HG02588 (cell line): ENCODE measurements at regions not wholly inside any gene's neighbourhood (a gene's known extent, or its start where the extent isn't known, plus 50 kb on each side); places are given as distances from the start of the nearest gene placed in this dataset.
"Not testable (repeated sequence)": the region's sequence is repeated elsewhere in the genome, so short reads cannot be mapped to it uniquely, and the experiment has no call there.

Experiments used
- ATAC-seq: cut with Tn5 transposase; IDR thresholded peaks from one replicate; pipeline ENCODE4 v1.9.1; 2021; ENCODE audit warnings: mild to moderate bottlenecking, moderate library complexity; ENCODE audit not compliant: unreplicated experiment

DNA sequence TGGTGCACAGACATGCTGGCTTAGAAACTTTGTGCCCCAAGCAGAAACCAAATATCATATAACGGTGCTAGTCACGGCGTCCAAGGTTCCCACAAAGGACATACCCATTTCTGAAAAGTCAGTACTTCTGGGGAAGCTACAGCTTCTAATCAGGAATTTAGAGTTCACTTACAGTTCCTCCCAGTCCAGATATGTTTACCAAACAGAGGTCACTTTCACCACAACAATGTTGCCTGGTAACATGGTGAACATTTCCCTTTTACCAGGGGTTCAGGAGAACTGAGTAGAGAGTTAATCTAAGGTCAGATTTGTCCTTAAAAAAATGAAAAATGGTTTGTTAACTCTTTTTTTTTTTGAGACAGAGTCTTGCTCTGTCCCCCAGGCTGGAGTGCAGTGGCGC lies 265.9 kb upstream of the MKLN1 start:
- ATAC-seq: no peak

DNA sequence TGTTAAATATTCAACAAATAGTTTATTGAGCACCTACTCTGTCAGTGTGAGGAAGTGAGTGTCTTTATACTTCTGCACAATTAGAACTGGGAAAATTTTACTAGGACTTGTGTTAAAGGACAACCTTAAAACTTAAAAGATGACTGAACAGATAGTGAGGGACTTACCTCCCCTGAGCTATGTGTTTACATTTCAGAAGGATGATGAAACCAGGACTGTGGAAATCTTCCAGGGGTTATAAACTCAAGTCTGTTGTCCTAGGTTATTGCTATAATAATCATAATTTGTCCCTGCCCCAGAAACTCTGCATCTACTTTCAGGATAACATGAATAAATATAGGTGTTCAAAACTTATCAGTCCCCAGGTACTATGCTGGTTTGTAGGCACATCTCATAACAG lies 261.0 kb upstream of the MKLN1 start:
- ATAC-seq: no peak

DNA sequence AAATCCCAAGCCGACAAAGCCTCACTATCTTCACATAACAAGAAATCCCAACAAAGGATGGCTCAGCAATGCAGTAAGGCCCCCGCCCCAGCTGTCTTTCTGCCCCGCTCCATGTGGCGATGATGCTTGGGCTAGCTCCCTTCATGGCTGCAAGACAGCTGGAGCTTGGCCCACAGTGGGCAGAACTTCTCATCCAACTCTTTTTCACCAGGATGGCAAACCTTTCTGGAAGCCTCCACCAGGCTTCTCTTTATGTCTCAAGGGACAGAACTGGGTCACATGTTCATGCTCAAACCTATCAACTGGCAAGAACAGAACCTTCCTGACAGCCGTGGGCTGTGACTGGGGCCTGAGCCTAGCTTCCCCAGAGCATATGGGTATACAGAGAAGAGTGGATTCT lies 260.5 kb upstream of the MKLN1 start:
- ATAC-seq: no peak

DNA sequence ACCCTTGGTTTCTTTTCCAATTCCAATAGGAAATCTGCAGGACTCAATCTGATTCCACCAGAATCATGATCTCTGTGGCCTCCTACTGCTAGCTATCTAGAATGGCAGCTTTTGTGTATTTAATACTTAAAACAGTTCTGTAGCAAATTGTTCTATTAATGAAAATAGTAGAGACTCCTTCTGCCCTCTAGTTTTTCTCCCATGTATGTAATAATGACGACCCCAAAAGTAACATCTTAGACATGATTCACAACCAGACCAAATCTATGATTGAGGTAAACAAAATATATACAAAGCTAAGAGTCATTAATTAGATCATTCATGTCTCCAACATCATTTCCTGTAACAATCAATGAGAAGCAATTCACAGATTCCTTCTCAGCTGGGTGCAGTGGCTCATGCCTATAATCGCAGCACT lies 259.1 kb upstream of the MKLN1 start:
- no peak for ATAC-seq

DNA sequence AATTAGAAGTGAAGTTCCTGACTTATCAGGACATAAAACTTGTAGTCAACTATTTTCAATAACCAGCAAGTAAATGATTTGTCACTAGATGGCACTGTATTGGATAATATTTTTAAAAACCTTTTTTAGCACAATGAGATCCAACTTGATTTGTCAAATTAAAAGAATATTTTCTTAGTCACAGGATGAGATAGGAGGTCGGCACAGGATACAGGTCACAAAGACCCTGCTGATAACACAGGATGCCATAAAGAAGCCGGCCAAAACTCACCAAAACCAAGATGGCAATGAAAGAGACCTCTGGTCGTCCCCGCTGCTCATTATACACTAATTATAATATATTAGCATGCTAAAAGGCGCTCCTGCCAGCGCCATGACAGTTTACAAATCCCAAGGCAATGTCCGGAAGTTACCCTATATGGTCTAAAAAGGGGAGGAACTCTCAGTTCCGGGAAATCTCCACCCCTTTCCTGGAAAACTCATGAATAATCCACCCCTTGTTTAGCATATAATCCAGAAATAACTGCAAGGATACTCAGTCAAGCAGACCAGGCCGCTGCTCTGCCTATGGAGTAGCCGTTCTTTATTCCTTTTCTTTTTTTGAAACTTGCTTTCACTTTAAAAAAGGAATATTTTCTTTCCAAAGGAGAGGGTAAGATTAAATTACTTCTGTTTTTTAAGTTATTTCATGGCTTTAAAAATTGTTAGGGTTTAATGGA lies 255.7 kb upstream of the MKLN1 start:
- ATAC-seq: no peak

DNA sequence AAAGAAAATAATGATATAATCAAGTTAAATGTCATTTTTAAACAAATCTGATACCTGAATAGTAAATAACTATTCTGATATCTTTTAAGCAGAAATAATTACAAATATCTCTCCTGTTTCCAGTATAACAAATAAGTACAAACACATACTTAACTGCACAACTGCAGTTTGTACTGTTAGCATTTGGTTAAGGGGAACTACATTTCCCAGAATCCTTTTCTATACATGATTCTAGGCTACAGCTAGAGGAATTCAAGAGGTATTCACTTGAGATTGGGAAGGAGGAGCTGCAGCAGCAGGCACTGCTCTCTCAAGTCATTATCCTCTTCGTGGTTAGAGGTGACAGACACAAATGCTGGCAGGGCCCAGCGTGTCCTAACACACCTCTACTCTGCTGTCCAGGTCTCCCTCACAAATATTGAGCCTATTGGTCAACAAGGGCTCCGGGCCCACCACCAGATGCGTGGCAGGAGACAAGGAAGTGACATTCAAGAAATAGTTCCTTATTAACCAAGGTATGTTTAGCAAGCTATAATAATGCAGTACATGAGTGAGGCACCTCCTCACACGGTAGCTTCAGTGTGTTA lies 255.1 kb upstream of the MKLN1 start:
- ATAC-seq: no peak

DNA sequence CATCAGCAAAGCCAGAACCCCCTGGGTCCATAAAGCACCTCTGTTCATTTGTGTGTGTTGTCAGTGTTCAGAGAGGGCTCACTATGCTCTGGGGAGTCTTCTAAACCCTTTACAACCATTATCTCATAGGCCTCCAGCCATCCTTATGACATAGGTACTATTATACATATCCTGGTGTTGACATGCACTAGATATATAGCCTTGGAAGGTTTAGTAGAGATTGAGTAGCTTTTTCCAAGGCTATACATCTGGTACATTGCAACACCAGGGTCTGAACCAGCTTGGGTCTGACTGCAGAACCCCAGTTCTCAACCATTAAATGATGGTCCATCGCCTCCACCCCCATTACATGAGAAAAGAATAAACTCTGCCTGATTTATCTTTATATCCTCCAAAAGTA lies 253.6 kb upstream of the MKLN1 start:
- ATAC-seq: no peak

DNA sequence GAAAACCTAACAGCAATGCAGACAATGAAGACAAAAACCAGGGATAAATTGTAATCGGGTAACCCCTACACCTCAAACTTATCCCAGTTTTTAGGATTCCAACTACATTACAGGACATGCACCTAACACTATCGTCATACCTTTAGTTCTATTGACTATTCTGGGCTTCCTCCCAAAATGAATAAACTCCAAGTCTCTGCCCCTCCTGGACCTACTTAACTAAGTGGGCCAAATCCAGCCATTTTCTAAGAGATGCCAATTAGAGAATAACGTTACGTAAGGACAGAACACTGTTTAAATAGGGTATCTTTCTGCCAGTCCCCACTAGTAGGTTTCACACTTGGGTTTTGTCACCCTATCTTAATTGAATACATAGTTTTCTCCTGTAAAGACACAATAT lies 253.1 kb upstream of the MKLN1 start:
- no peak for ATAC-seq

DNA sequence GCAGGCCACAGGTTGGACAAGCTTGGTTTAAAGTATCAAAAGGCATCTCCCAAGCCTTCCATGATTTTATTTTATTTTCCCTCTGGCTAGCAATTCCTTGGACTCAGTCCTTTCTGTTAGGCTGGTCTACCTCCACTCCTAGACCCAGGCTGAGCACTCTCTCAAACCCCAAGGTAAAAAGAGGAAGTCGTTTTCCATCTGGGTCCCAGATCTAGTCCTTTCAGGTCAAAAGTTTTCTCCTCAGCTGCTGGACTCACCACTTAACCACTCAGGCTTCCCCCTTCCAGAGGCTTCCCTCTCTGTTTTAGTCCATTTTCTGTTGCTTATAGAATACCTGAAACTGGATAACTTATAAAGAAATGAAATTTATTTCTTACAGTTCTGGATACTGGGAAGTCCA lies 252.3 kb upstream of the MKLN1 start:
- ATAC-seq: no peak

DNA sequence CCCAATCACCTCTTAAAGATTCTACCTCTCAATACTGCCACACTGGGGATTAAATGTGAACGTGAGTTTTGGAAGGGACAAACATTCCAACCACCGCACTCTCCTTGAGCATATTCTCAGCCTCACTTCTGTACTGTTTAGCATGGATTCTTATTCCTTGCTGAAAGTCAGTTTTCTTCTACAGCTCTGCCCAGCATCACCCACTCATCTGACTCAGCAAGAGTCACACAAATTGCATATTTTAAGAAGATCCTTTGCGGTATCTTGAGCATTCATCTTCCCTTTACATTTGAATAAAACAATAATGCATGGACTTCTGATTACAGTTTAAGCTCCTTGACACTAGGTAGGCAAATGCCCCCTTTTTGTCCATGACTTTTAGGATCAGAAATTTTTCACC lies 251.6 kb upstream of the MKLN1 start:
- no peak for ATAC-seq

DNA sequence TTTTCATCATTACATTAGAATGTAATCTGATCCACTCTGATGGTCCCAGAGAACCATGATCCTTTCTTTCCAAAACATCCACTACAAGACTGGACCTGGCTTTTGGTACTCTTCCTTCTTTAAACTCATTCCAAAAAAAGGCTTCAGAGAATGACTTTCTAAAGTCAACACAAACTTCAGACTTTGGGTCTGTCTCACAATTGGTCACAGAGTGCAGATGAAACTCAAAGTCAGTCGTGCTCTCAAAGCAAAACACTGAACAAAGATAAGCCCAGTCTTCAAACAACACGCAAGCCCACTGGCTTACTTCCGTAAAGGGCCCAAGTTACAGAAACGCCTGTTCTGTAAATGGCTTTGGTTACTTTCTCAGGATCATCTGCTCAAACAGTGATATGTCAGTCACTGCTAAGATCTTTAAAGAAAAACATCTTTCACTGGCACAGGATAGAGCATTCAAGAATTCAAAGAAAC lies 250.9 kb upstream of the MKLN1 start:
- ATAC-seq: no peak

DNA sequence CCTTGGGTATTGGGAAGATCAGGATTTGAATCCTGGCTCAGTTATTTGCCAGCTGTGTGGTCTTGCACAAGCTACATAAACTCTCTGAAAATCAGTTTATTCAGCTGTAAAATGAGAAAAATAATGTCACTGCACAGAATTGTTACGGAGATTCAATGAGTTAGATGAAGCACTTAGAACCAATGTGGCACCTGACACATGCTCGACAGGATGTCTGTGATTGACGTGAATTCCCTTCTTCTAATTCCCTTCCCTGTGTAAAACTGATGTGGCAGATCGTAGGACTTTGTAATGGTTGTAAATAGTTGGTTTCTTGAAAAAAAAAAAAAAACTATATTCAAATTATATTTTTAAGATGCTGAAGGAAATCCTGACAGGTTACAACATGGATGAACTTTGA lies 249.9 kb upstream of the MKLN1 start:
- no peak for ATAC-seq

DNA sequence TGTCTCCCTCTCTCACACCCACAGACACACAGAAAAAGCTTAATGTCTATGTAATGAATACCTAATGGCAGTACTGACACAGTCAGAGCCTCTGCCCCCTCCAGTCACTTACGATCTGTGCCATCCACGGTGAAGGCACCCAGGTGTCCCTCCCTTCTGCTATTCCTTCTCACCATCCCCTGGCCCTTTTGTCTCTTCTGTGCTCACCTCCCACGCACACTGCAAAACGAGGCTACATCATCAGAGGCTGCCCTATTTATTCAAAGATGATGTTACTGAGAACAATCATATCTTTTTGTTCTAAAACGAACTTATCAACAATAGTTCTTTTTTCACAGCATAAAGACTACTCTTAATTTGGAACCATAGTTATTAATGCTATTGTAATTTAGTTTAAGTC lies 246.9 kb upstream of the MKLN1 start:
- no peak for ATAC-seq

DNA sequence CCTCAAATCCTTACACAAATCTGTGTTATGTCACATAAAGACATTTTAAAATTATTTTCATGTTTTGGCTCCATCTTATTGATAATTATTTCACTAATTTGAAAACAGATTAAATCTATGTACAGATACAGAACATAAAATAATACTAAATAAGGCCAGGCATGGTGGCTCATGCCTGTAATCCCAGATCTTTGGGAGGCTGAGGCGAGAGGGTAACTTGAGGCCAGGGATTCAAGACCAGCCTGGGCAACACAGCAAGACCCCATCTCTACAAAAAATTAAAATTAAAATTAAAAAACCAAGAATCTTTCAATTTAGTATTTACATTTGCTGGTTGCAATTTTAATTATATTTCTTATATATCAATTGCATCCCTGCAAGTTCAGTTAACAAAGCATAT lies 246.4 kb upstream of the MKLN1 start:
- ATAC-seq: no peak

DNA sequence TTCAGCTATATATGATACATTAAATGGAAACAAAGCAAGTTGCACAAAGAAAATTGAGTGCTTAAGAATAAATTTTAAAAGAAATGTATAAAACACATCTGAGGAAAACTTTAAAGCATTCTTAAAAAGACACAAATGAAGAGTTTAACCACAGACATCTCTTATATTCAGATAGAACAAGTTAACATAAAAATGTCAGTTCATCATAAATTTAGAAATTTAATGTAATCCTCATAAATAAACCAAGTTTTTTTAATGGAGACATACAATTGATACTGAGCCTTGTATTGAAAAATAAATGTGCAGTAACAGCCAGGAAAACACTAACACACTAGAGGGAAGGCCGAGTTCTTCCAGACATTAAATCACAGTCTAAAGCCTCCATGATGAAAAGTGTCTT lies 243.9 kb upstream of the MKLN1 start:
- ATAC-seq: no peak

DNA sequence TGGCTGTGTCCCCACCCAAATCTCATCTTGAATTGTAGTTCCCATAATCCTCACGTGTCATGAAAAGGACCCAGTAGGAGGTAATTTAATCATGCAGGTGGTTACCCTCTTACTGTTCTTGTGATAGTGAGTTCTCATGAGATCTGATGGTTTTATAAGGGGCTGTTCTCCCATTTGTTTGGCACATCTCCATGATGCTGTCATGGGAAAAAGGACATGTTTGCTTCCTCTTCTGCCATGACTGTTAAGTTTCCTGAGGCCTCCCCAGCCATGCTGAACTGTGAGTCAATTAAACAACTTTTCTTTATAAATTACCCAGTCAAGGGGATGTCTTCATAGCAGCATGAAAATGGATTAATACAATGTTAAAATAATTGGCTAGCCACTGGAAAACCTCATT lies 243.3 kb upstream of the MKLN1 start:
- ATAC-seq: not testable (repeated sequence)

DNA sequence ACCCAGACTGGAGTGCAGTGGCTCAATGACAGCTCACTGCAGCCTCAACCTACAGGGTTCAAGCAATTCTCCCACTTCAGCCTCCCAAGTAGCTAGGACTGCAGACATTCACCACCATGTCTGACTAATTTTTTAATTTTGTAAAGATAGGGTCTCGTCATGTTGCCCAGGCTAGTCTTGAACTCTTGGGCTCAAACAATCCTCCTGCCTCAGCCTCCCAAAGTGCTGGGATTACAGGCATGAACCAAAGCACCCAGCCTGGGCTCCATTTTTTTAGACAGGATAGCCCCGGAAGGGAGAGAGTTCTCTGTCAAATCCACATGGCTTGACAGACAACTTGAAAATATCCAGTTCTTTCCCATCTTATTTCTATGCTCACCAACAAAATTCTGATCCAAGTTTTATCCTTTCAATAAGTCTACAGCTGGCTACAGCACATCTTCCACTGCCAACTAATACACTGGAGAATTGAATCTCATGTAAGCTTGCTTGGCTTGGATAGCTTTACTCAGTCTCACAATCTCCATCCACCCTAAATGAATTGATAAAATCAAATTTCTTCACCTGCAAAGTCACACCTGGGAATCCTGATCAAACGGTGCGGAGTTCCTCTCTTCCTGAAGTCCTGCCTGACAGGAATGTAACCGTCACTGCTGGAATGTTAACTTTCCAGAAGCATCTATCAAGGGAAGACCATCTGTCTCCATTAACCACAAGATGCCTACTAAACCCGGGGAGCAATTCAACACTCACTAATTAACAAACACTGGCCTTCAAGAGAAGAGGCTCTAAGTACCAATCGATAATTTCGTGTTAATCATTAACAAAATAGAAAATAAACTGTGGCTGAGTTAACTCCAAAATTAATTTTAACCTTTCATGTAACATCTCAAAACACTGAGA lies 239.7 kb upstream of the MKLN1 start:
- no peak for ATAC-seq

DNA sequence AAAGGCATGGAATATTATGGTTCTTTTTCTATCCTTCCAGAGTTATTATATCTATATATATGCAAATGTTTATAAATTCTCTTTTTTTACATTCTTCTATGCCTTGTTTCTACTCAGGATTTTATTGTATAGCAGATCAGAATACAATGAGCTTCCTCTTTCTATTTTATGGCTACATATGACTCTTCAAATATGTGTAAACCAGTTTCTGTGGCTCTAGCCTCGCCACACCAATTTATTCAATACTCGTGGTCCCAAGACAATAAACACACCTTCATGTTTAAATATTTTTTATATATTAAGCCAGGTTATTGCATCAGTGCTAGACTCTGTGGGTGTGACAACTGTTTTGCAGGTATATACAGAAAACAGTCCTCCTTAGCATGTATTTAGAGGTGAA lies 237.5 kb upstream of the MKLN1 start:
- ATAC-seq: no peak

DNA sequence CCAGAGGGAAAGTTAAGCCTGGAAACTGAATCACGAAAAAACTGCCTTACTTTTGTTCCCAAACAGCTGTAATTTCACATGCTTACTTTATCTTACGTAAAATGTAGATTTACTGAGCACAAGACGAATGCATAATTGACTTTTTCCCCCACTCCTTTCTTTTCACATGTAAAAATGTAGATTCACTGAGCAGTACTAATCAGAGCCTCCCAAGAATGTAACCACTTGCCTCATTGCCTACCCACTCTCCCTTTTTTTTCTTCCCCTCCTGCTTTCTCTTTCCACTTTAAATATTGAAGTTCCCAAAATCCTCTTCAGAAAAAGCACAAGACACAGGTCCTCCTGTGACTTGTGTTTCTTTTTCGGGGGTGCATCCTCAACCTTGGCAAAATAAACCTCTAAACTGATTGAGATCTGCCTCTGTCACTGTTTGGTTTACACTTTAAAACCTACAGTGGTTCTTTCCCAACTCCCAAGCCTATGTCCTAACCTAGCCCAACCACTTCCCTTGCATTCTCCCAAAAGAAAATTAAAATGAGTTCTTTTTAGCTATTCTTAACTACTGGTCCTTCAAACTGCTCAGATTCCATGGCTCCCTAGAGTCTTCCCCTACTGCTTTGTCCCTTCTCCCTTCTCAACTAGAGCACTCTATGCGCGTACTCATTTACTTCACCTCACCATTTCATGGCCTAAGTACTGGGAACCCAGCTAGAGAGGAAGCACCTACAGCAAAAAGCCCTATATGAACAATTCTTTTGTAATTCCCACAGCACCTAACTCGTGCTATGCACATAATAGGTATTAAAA lies 236.6 kb upstream of the MKLN1 start:
- ATAC-seq: no peak

DNA sequence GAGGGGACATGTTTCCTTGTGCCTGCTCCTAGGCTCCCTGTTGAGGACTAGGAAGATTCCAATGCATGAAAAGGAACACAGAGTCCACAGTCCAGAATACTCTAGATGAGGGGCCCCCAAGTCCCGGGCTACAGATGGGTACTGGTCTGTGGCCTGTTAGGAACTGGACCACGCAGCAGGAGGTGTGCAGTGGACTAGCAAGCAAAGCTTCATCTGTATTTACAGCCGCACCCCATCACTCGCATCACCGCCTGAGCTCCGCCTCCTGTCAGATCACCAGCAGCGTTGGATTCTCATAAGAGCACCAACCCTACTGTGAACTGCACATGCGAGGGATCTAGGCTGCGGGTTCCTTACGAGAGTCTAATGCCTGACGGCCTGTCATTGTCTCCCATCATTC lies 233.0 kb upstream of the MKLN1 start:
- no peak for ATAC-seq

DNA sequence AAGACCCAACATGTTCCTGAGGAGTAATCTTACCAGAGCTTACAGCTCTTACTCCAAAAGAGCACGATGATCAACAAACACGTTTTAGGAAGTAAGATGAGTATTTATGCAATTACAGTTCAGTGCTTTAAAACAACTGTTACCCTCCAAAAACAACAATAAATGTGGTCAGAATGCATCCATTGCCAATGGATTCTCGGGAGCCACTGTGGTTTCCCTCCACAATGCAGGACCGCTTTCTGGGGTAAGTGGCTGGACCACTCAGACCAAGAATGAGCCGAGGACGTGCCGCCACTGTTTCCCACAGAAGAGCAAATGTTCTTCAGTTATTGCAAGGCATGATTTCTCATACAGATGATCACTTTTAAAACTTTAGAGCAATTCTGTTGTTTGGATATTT lies 232.3 kb upstream of the MKLN1 start:
- no peak for ATAC-seq
